Pons (tissue), 1 donor: ENCODE measurements at regions not wholly inside any gene's neighbourhood (a gene's known extent, or its start where the extent isn't known, plus 50 kb on each side); places are given as distances from the start of the nearest gene placed in this dataset.
A peak's percentile ranks its signal among the peaks of the same experiment; 100 is the strongest.

Source experiments
- DNase-seq: peaks from one replicate; pipeline ENCODE4 v3.0.0-alpha.2; 2016; ENCODE audit warnings: low spot score

DNA sequence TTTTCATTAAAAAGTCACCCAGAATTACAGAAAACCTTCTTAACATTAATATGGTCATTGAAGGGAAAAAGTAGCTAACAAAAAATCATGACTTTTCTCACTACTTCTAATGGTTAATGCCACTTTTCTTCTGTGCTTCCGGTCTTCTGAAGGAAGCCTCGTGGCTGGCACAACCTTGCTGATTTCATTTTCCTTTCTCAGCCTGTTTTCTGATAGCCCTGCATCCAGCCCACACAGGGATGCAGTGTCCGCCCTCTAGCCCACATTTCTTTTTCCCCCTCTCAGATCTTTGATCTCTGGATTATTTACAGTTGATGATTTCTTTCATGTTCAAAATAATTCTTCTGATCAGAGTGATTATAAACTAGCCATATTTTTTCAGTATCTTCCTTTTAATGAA, 655.4 kb upstream of the EPHA7 start:
- DNase-seq, result no peak

DNA sequence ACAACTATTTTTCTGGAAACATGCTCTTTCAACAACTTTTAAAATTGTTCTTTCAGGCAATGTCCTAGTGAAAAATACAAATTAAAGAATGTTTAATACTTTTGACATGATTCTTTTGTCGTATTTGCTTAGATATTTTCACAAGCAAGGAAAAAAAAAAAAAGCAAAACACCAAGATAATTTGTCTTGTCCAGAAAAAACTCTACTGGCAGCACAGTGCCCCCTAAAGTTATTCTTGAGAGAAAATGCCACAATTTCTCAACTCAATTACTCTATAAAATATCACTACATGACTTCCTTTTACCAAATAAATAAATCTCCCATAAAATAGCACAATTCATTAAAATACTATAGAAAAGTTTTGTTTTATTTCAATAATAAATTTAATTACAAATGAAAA, 652.5 kb upstream of the EPHA7 start:
- DNase-seq, result peak; percentile 36

DNA sequence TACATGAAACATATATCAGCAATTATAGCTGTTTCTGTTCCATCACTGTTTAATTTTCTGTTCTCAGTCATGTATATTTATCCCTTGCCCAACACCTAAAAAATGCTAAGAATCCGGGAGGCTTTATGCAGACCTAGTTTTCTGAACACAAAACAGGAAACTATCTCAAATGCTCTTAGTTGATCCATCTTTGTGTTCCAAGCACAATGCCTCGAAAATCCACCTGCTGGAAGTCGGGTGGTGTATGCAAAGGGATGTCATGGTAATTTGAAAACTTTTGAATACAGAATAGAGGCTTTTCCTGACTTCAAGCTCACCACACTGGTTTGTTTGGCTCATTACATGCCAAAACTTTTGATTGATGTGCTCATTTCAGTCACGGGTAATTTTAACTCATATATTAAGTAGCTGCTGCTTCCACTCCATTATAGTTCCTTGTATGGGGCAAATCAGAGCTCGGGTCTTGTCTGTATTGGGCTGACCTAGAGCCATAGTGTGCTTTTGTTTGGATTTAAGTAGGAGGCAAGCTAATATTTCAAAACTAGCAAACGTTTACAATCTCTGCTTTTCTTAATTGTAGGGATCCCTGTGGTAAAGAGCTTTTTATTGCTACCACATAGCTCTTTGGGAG, 646.5 kb upstream of the EPHA7 start:
- no peak for DNase-seq

DNA sequence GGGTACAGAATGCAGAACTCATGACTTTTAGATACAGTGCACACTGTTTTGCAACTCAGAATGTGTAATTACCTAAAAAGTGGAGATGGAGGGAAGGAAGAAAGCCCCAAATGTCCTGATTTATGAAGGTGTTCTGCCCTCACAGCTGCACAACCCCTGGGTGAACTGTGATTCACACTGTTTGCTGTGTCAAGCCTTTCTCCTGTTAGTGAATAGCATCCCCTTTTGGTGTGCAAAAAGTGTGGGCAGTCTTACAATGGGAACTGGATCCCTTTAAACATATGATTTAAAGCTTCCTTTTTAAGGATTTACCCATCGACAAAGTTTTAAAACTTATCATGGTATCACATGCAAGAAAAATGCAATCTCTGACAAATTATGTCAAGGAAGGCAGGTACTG, 633.4 kb upstream of the EPHA7 start:
- peak; percentile 12 for DNase-seq

DNA sequence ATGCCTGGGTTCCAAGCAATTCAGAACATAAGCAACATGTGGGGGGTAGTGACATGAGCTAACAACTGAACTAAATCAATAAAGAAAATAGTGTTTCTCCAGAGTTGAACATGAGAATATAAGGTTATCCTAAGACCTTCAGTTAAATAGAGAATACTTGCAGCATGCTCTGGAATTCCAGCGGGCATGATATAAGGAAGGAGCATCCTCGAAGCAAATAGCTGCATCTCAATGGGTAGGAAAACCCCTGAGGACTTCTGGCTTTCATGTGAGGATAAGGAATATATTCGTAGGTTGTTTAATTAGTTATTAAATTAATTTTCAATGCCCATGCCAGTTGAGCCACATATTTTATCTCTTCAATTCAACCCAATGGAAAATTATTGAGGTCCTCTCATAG, 631.2 kb upstream of the EPHA7 start:
- no peak for DNase-seq

DNA sequence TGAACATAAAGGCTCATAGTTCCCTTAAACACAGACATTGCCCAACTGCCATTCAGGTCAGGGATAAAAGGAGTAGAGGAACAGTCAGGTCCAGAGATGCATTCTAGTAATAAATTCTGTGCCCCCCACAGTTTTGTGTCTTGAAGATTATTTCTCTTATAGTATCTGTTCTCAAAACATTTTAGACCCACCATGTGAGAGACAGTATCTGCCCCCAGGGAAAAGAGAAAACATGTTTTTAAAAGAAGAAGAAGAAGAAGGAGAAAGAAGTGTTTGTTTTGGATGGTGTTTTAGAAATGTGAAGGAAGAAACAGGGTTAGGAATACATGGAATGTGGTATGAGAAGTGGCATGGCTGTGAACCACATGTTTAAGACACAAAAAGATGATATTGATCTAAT, 629.6 kb upstream of the EPHA7 start:
- no peak for DNase-seq

DNA sequence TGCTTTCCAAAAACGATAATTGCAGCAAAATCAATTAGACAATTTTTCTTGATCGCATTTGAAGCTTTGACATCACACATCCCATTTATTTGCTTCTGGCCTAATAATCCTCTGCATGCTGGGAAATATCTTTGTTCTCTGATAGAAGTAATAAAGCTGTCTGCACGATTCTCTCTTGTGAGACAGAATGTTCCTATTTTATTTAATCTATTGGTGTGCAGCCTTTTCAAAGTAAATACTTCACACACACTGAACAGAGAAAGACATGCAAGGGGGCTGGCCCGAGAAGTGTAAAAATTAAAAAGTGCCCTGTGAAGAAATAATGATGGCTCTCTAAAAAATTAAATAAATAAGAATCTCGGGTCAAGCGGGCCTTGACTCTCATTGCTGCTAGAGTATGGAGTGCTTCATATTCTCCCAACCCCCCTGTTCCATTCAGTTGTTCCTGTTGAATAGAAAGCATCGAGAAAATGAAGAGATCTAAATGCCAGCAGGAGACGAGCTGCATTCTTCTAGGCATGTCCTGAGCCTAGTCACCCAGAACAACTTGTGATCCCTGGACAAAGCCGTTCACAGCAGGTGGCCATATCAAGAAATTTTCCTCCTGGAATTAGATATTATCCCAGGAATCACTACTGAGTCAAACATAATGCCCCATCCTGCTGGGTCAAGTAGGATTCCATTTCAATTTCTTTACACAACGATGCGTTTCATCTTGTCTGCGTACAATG, 625.9 kb upstream of the EPHA7 start:
- no peak for DNase-seq

DNA sequence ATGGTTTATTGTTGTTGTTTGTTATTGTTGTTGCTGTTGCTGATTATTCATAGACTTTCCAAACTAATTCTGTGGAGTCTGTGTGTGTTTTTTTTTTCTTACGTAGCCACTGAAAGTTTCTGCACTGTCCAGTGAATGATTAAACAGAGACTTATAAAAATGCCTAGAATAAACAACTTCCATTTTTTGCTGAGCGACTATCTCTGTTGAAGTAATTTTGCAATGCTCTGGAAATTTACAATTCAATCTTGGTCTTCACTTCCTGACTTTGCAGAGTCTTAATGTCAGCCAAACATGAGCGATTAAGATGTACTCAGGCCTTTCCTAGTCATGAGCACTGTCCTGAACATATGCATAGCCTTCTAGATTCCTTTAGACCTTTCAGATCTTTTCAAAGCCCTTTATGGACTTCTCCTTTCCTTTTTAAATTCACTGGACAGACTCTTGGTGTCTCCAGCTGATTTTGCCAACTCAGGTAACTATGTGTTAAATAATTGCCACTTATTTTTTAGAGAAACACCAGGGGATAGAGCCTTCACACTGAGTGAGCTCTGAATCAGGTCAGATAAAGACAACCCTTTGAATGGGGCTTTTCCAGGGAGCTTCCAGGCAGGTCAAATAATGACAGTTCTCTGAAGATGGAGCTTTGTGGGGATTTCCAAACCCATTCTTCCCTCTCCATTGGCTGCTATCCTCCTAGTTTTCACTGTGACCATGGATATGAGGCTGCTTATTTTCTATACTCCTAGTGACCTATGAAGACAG, 622.8 kb upstream of the EPHA7 start:
- DNase-seq, result no peak

DNA sequence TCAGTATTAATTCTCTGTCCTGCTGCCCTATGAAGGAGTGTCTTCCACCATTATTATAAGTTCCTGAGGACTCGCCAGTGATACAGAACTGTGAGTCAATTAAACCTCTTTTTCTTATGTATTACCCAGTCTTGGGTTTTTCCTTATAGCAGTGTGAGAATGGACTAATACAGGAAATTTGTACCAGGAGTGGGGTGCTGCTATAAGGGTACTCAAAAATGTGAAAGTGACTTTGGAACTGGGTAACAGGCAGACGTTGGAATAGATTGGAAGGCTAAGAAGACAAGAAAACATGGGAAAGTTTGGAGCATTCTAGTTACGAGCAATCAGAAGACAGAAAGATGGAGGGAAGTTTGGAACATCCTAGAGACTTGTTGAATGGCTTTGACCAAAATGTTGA, 616.7 kb upstream of the EPHA7 start:
- no peak for DNase-seq

DNA sequence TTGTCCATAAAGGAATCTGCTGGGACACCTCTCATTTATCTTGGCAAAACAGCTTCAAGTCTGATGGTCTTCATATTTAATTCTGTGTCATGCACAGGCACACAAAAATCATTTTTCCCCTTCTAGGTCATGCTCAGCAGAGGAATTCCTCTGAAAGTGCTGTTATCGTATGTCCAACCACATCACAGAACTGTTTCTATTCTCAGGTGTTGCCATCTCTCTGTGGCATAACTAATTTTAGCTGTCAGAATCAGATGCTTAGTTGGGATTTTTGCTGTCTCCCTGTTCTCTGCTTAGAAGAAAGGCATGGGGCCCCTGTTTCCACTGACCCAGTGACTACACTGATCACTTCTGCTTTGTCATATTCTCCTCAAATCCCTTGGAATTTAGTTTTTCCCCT, 608.0 kb upstream of the EPHA7 start:
- DNase-seq, result no peak

DNA sequence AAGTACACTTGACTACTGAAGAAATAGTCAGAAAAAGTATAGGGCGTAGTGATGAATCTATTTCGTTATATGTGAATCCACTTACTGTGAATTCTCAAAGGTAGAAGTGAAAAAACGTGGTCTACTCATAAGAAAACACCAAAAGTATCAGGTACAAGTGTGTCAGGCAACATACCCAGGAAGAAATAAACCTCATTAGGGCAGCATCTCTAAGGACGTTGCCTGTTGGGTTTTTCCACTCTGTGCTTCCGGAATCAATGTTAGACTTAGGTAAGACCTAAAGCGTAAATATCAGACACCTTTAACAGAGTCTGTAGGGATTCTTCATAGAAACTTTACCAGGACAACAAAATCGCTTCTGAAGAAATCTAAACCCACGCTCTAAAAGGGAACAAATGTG, 607.2 kb upstream of the EPHA7 start:
- no peak for DNase-seq

DNA sequence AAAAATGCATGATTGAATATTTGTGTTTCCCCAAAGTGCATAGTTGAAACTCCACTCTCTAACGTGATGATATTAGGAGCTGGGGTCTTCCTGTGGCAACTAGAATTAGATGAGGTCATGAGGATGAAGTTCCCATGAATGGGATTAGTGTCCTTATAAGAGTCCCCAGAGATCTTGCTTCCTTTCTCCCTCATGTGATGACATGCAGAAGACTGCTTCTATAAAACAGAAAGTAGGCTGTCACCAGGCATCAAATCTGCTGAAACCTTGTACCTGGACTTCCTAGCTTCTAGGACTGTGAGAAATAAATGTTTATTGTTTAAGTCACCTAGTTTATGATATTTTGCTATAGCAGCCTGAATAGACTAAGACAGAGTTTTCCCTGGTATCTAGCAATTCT, 586.5 kb upstream of the EPHA7 start:
- DNase-seq, result no peak

DNA sequence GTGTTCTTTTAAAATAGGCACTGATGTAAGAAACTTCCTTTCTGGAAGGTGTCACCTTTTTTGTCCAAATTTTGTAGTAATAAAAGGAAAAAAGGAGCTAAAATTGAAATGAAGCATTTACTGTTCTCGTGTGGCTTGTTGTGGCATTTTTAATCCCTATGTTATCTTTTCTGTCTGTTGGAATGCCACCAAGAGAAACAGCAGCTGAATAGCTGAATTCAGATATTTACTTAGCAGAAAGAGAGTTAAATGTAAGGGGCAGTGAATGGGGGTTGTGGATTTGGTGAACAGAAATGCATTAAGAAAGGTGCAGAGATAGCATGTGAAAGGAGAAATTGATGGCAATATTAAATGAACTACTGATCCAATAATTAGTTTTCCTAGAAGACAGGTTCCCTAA, 573.6 kb upstream of the EPHA7 start:
- DNase-seq, result no peak

DNA sequence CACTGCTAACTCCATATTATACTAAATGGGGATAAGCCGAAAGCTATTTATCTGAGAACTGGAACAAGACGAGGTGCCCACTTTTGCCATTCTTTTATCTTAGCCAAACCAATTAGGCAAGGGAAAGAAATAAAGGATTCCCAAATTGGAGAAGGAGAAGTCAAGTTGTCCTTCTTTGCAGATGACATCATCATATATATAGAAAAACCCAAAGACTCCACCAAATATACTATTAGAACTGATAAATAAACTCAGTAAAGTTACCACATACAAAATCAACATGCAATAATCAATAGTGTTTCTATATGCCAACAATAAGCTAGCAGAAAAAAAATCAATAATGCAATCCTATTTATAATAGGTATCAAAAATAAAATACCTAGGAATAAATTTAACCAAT, 570.3 kb upstream of the EPHA7 start:
- no peak for DNase-seq

DNA sequence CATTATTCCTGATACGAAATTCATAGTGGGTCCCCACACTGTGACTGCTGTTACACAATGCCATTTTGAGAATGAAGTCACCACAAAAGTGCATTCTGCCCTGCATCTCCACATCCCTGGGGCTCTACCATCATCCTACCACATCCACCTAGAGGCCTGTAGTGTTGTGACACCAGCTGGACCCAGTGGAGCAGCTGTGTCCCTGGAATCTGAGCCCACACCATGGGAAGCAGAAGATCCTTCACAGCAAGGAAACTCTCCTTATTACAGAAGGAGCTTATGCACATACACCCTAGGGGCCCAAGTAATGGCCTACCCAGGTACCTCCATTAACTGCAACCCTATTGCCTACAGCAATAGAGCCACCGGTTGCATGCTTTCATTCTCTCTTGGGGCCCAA, 566.6 kb upstream of the EPHA7 start:
- DNase-seq, result no peak

DNA sequence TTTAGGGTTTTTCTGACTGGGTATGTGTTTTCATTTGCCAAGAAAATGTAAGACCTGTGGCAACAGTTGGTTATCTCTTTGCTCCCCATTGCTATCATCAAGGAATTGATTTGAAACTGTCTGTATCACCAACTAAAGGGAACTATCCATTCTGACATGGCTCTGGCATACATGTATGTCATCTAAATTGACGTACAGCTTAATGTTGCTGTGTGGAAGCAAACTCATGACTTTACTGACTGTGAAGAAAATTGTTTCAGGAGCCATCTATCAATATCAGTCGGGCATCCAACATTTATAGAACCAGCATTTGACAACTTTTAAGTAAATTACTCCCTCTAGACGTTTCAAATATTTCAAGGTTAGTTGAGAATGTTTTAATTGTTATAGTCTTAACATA, 555.8 kb upstream of the EPHA7 start:
- DNase-seq, result no peak

DNA sequence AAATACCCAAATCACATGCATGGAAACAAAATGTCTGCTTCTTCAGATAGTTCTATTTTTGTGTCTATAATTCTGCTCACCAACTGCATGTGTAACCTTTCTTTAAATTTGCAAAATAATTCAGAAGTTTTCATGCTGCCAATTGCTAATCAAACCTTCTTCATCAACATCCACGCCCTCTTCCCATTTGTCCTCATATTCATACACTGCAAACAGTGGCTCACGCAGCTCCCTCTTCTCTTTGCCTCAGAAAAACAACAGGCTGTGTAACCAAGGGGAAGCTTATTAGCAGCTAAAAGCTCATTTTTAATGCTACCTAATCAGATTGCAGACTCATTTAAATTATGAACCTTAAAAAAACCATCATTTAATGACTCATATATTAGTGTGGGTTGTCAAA, 555.0 kb upstream of the EPHA7 start:
- DNase-seq, result no peak

DNA sequence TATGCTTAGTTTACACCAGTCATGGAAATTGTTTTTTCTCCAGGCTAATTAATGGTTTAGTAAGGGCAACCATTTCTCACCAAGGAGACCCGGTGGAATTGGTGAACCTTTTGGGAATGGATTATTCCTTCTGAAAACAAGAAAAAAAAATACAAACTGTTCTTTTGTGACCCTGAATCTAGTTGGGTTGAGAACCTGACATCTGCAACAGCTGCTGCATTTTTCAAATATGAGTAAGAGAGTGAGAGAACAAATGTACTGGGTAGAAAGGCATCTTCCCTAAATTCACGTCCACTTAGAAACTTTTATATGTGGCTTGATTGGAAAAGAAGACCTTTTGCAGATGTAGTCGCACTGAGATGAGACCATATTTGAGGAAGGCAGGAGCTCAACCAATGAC, 553.4 kb upstream of the EPHA7 start:
- no peak for DNase-seq

DNA sequence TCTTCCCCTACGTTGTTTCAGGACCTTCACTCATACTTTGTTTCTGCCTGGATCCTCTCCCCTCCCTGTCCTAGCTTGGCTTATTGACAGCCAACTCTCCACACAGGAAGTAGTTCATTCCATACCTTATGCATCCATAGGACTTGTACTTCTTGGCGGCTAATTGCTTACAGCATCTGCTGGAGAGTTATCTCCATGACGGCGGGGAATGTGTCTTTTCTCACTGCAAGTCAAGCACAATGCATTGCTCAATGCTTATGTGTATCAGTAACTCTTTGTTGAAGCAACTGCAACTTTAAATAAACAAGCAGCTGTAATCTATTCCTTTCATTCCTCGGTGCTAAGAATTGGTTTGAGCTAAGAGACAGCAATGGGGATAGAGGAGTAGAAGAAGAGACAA, 551.3 kb upstream of the EPHA7 start:
- DNase-seq, result no peak

DNA sequence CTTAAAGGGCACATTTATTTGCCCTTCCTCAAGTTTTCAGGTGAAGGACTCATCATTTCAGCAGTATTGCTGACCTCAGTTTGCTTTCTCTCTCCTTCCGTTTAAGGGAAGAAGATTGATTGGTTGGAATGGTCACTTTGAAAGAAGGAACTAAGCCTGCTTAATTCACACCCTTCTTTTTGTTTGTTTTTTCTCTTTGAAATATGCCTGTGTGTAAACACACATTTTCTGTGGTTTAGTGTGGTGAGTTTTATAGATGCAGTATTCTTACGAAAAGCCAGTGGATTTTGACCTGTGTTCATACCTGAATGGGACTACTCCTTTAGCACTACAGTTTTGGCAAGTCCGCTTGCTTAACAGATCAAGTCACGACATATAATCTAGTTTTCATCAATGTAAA, 548.8 kb upstream of the EPHA7 start:
- DNase-seq, result no peak

DNA sequence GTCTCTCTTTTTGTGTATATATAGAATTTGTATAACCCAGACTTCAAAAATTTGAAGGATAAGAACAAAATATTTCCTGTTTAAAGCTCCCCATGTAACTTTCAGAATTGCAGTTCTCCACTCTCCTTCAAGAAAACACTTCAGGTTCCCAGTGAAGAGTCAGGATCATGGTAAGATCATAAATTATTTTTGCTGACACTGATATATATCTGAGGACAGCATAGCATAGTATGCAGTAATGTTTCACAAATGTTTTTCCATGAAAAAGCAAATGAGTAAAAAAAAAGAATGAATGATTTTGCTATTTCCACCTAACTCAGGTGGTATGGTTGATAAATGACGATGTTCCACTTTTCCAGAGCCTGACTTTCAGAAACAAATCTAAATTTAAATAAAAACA, 545.6 kb upstream of the EPHA7 start:
- DNase-seq, result no peak

DNA sequence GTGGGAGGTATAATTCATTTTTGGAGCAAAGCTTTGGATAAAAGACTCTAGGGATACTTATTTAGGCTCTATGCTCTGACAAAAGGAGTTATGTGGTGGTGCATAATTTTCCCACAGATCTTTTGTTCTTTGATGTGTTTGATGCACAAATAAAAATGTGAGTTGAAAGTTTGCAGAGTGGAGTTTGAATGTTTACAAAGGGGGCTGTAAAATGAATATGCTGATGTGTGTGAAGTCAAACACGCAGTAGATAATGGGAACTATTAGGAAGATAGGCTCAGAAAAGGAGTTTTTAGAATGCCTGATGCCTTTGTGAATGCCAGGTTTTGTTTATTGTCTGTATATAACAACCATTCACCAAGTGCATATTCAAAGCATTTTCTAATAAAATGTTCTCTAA, 545.0 kb upstream of the EPHA7 start:
- no peak for DNase-seq

DNA sequence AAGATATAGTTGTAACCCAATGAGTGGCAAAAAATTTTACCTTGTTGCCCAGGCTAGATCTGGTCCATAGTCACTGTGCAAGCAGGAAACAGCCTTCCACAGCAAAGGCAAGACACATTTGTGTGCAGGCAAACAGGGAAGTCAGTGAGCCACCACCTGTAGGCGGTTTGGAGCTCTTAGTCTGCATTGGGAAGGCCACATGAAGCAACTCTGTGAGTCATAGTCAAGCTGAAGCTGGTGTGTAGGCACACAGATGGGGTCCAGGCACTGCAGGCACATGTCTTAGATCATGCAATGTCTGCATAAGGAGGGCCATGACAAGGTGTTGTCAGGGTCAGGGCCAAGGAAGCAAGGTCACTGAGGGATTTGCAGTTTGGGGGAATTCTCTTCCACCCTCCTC, 543.2 kb upstream of the EPHA7 start:
- no peak for DNase-seq

DNA sequence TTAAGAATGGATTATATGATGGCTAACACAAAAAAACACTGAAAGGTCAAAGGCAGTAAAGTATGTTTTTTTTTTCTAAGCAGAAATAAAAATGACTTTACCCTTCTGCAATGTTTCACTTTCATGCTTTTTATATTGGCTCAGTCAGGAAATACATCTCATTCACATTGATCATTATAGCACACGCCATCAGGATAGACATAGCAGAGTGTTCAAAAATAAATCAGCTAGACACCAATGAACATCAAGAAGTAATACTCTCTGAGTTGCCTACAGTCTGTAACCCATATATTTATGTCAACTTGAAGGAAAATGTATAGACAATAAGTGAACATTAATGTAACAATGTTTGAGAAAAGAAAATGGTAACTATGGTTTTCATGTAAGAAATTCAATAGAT, 535.2 kb upstream of the EPHA7 start:
- DNase-seq, result no peak
